H1 (cell line): ENCODE measurements at regions not wholly inside any gene's neighbourhood (a gene's known extent, or its start where the extent isn't known, plus 50 kb on each side); places are given as distances from the start of the nearest gene placed in this dataset.

Experiments used
- CEBPB ChIP-seq: IDR thresholded peaks from 2 replicates; pipeline ENCODE4 v1.6.1; 2012; ENCODE audit warnings: low read depth, low read length
- EGR1 ChIP-seq: IDR thresholded peaks from 2 replicates; pipeline ENCODE4 v1.6.1; 2011; ENCODE audit warnings: low read depth, low read length, borderline replicate concordance
- EP300 ChIP-seq, 2 experiments: IDR thresholded peaks; 1 replicate in 1 of 2; 2 replicates in 1 of 2; pipeline ENCODE4 v1.6.1; 2011 to 2012; ENCODE audit warnings: low read depth in 2 of 2, low read length in 2 of 2, mild to moderate bottlenecking in 2 of 2, borderline replicate concordance in 1 of 2, inconsistent platforms in 1 of 2, moderate library complexity in 1 of 2
- MAFK ChIP-seq: IDR thresholded peaks from 2 replicates; pipeline ENCODE4 v1.6.1; 2012; ENCODE audit warnings: low read depth, mild to moderate bottlenecking, improper control_type of control experiment, low read length
- POLR2A ChIP-seq, 2 experiments: IDR thresholded peaks; 1 replicate in 1 of 2; 2 replicates in 1 of 2; pipeline ENCODE4 v1.6.1; 2011; ENCODE audit warnings: low read depth in 2 of 2, low read length in 2 of 2, mild to moderate bottlenecking in 2 of 2; ENCODE audit errors: control extremely low read depth in 1 of 2
- POLR2AphosphoS5 ChIP-seq: IDR thresholded peaks from 2 replicates; pipeline ENCODE4 v1.6.1; 2011; ENCODE audit warnings: low read depth, low read length
- SP1 ChIP-seq: IDR thresholded peaks from 2 replicates; pipeline ENCODE4 v1.6.1; 2011; ENCODE audit warnings: low read depth, low read length
- TAF1 ChIP-seq: IDR thresholded peaks from 2 replicates; pipeline ENCODE4 v1.6.1; 2011; ENCODE audit warnings: mild to moderate bottlenecking, low read depth, low read length
- TF ChIP-seq, protein P1 (sequence below), 3 experiments: IDR thresholded peaks; 1 replicate in 2 of 3; 2 replicates in 1 of 3; pipeline versions ENCODE4 v1.5.1 to v1.6.1; 2011; ENCODE audit warnings: low read length in 3 of 3, mild to moderate bottlenecking in 3 of 3, inconsistent platforms in 2 of 3, low read depth in 1 of 3, moderate library complexity in 1 of 3; ENCODE audit not compliant: insufficient read depth in 1 of 3; ENCODE audit errors: control extremely low read depth in 1 of 3

DNA sequence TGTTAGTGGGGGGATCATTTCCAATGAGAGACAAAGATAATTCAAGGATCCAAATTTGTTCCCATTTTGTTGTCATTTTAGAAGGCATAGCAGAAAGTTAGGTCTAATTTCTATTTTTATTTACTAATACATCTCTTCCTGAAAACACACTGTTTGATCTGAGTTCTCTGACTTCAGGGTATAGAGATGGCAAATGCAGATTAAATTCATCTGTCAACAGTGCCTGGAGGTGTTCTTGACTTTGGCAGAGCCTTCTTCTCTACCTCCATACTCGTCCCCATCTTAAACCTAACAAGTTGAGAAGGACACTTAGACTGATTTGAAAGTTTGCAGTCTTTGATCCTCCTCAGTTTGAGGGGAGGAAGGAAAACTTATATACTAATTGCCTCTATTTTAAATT lies 308.2 kb downstream of the SOX2 start:
- TF ChIP-seq TAF1 (no peak), CEBPB (no peak), SP1 (no peak), EP300 (IDR thresholded peaks at IDR 0.05; ENCODE audit: borderline replicate concordance in 1 of 2, low read depth in 2 of 2, low read length in 2 of 2) (no peak), EGR1 (no peak), POLR2AphosphoS5 (no peak), POLR2A (IDR thresholded peaks at IDR 0.05; ENCODE audit: control extremely low read depth in 1 of 2, low read depth in 2 of 2, low read length in 2 of 2) (no peak), MAFK (no peak)
- TF ChIP-seq, protein P1, sequence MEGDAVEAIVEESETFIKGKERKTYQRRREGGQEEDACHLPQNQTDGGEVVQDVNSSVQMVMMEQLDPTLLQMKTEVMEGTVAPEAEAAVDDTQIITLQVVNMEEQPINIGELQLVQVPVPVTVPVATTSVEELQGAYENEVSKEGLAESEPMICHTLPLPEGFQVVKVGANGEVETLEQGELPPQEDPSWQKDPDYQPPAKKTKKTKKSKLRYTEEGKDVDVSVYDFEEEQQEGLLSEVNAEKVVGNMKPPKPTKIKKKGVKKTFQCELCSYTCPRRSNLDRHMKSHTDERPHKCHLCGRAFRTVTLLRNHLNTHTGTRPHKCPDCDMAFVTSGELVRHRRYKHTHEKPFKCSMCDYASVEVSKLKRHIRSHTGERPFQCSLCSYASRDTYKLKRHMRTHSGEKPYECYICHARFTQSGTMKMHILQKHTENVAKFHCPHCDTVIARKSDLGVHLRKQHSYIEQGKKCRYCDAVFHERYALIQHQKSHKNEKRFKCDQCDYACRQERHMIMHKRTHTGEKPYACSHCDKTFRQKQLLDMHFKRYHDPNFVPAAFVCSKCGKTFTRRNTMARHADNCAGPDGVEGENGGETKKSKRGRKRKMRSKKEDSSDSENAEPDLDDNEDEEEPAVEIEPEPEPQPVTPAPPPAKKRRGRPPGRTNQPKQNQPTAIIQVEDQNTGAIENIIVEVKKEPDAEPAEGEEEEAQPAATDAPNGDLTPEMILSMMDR (IDR thresholded peaks at IDR 0.05; ENCODE audit: control extremely low read depth in 1 of 3, insufficient read depth in 1 of 3, low read depth in 1 of 3, low read length in 3 of 3), result no peak
